T follicular helper cell (primary cell): ENCODE measurements at regions not wholly inside any gene's neighbourhood (a gene's known extent, or its start where the extent isn't known, plus 50 kb on each side); places are given as distances from the start of the nearest gene placed in this dataset.
"Not testable (repeated sequence)": the region's sequence is repeated elsewhere in the genome, so short reads cannot be mapped to it uniquely, and the experiment has no call there.

ENCODE experiments used
- DNase-seq: peaks from one replicate; pipeline ENCODE4 v3.0.0-alpha.2; 2020; ENCODE audit warnings: low read depth

DNA sequence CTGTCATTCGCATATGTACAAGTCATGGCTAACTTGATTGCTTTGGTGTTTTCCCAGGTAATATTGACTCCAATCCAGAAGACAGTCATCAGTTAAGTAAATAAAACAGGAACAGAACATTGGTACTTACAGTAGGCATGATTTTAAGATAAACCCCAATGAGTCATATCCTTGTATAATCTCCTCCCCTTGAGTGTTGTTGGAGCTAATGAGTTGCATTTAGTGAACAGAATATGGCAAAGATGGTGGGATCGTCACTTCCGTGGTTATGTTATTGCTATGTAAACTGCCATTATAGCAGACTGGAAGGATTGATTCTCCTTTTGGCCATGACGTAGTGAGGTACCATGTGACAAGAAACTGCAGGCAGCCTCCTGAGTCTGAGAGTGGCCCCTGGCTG is 102.2 kb downstream of the TMX1 start:
- no peak for DNase-seq

DNA sequence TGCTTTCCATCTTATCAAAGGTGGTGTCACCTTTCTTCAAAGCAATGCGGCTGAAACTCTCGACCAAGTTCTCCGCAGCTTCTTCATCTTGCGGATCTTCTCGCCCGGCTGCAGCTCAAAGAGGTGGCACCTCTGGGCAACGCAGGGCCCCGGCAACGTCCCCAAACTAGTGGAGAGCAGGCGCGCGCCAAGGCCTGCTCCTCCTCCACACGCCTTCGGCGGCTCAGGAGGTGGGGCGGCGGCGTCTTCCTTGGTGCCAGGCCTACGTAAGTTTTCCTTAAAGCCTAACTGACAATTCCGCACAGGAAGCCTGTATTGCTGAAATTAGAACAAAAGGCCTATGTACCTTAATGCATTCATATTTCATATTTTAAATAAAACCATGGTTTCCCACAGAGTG is 112.0 kb downstream of the TMX1 start:
- no peak for DNase-seq

DNA sequence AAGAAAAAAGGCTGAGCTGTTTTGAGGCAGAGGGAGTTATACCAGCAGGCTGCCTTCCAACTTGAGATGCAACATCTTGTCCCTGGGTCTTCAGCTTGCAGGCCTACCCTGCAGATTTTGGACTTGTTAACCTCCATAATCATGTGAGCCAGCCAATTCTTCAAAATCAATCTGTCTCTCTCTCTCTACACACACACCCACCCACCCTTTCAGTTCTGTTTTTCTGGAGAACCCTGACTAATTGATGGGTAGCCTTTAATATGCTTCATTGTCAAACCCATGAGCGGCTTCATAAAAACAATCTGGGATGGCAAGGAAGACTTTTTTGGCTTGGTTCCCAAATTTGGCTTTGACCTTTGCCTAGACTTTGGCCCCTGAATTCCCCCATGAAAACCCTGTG is 113.9 kb downstream of the TMX1 start:
- DNase-seq = no peak

DNA sequence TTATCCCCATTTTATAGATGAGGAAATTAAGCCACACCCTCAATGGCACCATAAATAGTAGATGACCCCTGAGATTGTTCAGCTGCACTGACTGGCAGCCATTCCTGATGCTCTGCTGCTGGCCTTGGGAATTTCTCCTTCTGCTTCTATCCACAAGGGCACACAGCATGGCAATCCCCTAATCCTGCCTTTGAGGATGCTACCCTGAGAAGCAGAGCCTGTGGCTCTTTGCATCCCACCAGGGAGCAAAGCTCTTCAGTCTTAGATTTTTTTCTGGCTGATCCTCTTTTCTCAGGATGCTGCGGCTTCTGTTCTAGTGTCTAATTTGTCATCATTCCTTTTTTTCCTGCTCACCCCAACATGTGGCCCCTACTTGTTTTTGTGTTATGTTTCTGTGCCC is 114.8 kb downstream of the TMX1 start:
- no peak for DNase-seq

DNA sequence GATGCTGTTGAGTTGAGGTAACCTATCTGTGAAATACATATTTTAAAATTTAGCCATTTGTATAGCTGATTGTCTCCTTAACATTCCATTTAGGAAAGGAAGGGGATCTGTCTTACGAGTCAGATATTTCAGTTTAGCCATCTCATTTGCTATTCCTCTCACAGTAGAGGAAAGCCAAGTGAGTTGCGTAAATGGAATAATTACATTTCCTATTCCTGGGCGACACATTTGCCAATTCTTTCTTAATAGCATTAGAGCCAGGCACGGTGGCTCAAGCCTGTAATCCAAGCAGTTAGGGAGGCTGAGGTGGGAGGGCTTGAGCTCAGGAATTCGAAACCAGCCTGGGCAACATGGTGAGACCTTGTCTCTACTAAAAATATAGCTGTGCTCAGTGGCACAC is 116.3 kb downstream of the TMX1 start:
- no peak for DNase-seq

DNA sequence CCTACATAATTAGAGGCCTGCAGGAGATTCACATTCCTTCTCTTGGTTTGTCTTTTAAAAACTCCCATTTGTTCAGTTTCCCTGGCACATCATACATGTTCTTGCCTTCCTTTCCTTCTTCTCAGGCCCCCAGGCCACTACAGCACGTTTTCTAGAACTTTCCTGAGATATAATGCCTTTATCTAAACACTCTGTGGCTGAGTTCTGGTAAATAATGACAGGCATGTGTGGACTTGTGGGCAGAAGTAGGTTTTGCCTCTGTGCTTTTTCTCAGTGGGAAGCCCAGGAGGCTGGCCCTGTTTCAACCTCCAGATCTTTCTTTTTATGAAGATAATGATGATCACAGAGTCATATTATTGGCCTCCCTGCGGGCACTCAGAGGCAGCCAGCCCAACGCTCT is 117.2 kb downstream of the TMX1 start:
- DNase-seq = no peak

DNA sequence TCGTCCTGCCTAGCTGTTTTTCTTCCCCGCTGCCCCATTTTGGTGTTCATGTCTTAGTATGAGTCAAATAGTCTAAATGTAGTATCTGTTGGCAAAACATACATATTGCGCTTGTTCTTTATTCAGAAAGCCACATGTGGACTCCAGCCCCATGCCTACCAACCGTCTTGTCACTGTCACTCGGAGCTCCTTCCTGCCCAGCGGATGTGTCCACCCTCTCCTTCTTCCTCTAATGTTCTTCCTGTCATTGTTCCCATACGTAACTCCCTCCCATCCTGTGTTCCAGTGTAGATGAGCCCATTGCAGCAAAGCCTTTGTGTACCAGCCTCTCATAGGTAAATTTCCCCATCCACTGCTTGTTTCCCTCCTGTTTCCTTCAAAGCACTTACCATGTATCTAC is 120.5 kb downstream of the TMX1 start:
- no peak for DNase-seq

DNA sequence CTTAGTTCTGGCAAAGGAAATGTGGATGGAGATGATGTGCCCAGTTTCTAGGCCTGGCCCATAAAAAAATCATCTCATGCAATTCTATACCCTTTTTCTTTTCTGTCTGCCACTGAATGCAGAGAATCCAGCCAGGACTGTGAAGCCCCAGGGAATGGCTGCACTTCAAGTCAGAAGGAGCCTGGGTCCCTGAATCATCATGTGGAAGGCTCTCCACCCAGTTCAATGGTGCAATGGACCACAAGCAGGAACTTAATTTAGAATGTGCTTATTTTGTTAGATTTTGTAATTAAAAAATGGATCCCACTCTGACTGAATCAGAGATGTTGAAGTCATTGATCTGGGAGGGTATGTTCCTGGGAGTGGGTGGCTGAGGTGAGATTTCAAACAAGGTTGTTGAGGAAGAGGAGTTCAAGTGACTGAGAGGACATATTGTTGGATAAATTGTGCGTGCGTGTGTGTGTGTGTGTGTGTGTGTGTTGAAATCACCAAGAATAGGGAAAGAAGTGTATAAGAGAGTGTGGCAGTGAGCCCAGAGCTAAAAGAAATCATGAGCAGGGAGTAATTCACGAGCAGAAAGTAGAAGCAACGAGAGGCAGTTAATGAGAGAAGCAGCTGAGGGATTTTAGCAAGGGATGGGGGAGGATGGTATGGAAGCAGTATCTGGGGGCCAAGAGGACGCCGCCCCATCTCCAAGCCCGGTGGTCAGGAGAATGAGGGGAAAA is 125.4 kb downstream of the TMX1 start:
- no peak for DNase-seq

DNA sequence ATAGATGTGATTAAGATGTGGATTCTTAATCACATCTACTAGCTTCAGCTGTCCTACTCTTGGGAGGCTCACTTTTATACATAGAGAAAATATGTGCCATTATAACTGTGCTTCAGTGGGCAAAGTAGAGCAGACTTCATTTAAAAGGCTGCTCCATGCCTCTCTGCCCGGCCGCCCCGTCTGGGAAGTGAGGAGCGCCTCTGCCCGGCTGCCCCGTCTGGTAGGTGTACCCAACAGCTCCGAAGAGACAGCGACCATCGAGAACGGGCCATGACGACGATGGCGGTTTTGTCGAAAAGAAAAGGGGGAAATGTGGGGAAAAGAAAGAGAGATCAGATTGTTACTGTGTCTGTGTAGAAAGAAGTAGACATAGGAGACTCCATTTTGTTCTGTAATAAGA is 126.4 kb downstream of the TMX1 start:
- not testable (repeated sequence) for DNase-seq

DNA sequence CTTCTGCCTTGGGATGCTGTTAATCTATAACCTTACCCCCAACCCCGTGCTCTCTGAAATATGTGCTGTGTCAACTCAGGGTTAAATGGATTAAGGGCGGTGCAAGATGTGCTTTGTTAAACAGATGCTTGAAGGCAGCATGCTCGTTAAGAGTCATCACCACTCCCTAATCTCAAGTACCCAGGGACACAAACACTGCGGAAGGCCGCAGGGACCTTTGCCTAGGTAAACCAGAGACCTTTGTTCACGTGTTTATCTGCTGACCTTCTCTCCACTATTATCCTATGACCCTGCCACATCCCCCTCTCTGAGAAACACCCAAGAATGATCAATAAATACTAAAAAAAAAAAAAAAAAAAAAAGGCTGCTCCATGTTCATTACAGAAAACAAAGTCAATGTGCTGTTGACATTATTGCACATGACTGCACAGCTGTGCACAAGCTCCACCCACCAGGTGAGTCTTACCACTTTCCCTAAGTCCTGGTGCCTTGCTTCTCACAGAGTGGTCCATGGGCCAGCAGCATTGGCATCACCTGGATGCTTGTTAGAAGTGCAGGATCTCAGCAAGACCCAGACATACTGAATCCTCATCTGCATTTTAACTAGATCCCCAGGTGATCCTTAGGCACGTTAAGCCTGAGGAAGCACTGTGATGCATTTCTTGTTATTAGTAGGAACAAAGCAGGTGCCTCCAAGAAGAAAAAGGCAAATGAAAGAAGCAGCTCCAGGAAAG is 127.0 kb downstream of the TMX1 start:
- not testable (repeated sequence) for DNase-seq

DNA sequence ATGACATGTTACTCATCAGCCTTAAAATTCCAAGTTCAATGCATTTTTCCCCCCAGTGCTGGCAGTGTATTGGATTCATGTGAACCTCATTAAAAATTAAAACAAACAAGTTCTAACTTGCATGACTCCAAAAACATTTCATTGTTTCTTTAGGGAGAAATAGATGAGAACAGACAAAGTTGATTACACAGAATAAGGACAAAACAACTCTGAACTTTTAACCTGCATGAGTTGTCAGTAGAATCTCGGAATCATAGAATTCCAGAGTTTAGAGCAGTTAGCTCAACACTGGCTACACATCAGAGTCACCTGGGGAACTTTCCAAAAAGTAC is 127.5 kb downstream of the TMX1 start:
- DNase-seq = no peak

DNA sequence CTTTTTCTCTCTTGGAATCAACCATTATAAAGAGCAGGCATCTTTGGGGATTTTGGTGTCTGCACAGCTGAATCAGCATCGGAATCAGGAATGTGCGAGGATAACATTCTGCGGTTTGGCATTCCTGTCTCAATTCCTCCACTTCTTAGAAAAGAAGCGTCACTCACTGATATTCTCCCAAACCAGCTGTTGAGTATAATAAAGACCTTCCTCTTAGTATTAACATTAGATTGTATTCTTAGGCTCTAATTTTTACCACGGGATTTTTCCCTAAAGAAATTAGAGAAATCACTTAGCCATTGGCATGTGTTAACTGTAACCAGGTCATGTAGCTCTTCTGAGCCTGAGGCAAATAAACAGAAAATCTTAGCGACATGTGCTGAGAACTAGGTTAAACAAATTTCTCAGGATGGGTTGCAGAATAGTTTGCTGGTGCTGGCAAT is 128.7 kb downstream of the TMX1 start:
- no peak for DNase-seq

DNA sequence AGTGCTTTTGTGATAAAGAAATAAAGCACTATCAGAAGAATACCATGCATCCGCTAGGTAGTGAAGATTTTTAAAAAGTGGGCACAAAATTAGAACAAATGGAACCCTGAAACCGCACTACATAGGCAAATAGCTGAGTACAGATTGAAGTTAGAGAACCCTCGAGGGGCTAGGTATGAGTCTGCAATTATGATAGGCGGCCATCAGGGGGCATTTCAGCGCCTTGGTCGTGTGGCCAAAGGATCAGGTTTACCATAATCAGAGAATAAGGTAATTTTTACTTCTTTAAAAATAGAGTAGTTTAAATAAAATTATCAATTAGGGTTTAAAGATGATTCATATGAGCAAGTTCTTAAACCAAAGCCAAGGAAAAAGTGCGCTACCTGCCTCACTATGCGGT is 129.8 kb downstream of the TMX1 start:
- DNase-seq = no peak

DNA sequence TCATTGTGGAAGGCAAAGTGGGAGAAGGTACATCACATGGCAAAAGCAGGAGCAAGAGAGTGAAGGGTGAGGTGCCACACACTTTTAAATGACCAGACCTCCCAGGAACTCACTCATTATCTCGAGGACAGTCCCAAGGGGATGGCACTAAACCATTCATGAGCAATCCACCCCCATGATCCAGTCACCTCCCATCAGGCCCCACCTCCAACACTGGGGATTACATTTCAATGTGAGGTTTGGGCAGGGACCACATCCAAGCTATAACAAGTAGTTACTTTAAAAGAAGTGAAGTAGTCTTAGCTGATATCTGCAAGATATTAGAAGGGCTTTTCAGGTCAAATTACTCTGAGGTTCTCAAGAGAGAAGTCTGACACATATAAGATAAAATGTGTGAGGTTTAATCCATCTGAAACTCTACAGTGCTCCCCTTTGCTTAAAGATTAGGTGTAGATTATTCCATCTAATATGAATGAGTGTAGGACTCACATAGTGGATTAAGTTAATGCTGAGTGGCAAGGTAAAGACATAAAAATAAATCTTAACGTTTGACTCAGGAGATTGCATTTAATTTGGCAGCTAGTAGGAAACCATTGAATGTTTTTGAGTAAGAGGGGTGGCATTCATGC is 130.8 kb downstream of the TMX1 start:
- DNase-seq = no peak

DNA sequence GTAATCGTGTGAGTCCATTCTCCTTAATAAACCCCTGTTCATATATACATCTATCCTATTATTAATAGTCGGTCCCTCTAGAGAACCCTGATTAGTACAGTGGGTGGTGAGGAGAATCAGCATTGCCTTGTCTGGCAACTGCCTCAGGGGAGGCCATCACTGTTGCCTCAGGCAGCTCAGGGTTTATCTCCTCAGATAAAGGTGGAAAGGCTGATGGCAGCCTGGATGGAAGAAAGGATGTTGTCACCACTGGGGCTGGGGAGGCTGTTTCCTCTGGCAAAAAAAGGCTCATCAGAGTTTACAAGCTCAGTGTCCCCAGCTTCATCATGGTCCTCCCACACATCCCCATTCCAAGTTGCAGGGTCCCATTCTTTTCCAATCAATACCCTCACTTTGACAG is 137.1 kb downstream of the TMX1 start:
- not testable (repeated sequence) for DNase-seq

DNA sequence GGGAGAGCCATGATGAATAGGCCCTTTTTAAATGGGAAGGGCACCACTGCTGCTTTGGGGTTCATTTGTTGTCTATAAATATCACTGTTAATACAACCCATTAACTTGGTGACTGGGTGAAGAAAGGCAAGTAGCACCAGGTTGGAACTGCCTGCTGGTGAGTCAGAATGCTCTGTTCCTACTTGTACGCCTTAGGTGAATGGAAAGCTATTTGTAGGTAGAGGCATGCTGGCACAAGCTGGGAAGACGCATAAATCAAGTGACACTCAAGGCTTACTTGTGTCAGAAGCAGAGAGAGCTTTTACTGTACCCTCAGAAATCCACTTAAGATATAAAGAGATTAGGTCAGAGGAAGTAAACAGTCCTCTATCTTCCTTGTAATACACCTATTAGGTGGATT is 142.5 kb downstream of the TMX1 start:
- DNase-seq = no peak

DNA sequence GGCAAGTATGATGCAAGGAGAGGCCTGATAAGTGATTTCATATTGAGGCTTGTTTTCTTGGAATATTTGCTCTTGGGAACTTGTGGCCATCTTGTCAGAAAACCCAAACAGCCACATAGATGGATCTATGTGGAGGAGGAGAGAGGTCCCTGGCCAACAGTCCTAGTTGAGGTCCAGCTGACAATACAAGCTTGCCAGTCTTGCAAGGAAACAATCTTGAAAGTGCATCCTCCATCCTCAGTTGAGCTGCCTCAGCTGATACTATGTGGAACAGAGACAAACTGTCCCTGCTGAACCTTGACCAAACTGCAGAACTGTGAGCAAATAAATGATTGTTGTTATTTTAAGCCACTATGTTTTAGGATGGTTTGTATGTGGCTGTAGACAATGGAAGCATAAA is 146.4 kb downstream of the TMX1 start:
- no peak for DNase-seq

DNA sequence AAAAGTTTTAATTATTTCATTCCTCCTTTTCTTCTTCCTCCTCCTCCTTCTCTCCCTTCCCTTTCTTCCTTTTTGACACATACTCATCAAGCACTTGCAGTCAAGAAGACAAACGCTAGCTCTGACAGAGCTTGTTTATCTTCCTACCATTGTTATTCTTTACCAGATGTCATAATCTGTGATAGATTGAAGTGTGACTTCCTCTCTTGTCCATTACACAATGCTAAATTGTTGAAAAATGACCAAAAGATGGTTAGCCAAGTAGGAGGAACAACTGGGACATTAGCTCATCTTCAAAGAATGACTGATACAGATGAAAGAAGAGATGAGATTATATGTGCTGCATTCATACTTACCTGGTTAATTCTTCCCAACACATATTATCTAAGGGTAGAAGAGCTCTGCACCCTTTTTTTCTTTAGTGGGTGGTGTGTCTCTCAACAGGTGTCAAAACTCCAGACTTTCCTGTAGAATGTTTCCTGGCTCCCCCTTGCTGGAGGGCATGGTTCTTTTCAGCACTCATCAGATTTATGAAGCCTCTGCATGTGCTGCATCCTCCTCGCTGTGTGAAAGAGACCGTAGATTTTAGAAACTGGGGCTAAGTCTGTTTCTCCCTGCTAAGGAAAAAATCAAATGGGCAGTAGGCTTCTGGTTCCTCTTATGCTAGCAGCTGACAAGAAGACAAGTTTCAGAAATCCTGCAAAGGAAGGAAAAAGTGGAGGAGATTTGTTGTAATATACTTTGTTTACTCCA is 147.1 kb downstream of the TMX1 start:
- no peak for DNase-seq

DNA sequence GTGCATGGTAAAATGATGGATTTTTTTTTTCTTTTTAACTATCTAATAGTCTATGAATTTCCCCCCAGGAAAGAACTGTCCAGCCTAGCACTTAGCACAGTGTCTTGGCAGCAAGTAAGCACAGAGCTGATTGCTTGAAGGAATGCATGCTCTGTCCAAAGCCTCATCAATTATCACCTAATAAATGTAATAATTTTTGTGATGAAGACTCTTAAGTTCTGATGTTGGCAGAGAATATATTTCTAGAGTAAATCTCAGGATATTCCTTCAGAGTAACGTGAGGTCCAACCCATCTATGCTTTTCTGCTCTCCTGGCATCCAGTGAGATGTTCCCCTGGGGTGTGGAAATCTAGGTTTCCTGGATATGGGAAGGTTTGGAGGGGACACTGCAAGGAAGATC is 152.4 kb downstream of the TMX1 start:
- no peak for DNase-seq

DNA sequence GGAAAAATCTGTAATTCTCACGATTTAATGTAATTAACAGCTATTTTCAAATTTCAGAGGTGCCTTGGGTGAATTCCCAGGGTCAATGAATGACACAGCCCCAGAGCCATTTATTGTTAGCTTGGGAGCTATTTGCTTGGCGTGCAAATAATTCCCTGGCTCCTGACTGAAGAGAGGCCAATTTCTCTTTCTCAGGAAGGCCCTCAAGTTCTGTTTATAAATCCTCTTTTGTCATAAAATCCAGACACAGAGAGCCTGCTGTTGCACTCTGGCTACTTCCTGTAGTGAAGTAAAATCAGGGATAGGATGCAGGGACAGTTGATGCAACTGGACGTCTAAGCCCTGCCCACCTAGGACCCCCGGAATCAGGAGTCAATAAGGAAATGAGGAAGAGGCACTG is 154.3 kb downstream of the TMX1 start:
- DNase-seq = no peak

DNA sequence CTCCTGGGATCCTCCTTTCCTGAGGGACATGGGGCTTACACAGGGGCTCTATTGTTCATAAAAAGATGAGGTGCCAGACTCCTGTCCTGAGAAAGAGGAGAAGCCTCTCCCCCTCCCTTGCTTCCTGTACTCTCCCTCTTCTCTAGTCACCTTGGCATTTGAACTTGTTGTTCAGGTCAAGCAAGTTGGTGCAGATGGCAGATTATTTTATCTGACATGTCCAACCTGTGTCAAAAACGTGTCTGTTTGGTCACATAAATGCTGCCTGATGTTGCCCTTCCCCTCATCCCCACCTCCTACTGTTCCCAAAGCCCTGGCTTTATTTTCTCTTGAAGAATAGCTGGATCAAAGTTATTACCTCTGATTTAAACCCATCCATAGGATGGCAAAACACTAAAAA is 154.8 kb downstream of the TMX1 start:
- no peak for DNase-seq

DNA sequence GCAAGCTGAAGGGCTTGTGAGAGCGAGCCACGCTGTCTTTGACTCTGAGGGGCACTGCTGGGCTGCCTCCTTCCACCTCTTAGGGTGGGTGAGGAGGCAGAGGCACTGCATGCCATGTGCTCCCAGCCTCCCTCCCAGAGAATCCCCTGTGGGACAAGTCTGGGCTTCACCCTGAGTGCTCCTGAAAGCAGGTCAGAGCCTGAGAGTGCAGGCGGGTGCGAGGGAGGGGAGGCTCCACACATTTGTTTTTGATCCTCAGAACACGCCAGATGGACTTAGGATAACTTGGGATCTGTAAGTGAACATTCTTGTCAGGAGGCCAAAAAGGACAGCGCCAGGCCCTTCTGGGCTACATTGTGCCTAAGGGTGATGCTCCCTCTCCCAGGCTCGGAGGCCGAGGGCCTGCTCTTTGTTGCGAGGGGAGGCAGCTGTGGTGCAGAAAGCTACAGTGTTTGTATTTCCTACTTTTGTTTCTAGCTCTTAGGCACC is 155.4 kb downstream of the TMX1 start:
- DNase-seq = no peak
